AG04450 (cell line): ENCODE measurements at regions not wholly inside any gene's neighbourhood (a gene's known extent, or its start where the extent isn't known, plus 50 kb on each side); places are given as distances from the start of the nearest gene placed in this dataset.

Experiments
- CTCF ChIA-PET: fragments of 300-600, 350-600 bp; formaldehyde crosslinking; extraction: SDS; loops from one replicate; lab custom pipeline; 2022; ENCODE audit warnings: antibody characterized with exemption, inconsistent platforms; lab: Charles Lee
- POLR2A ChIA-PET: fragments of 350-600 bp; formaldehyde crosslinking; extraction: SDS; loops from one replicate; lab custom pipeline; 2021; ENCODE audit warnings: antibody characterized with exemption, inconsistent platforms; lab: Yijun Ruan, JAX
- DNase-seq: peaks from one replicate; pipeline ENCODE4 v3.0.0-alpha.2; 2011; ENCODE audit warnings: low read depth, low spot score
- H3K27ac ChIP-seq: one replicate; pipeline ENCODE4 v1.5.1; 2012; ENCODE audit warnings: low read depth, low read length, control low read depth
- H3K27me3 ChIP-seq: one replicate; pipeline ENCODE4 v1.6.0; 2012; ENCODE audit warnings: low read length; ENCODE audit not compliant: control insufficient read depth, insufficient read depth
- H3K4me3 ChIP-seq: 2 replicates; pipeline ENCODE4 v1.5.1; 2011; ENCODE audit warnings: mild to moderate bottlenecking, low read depth, low read length, control low read depth
- H3K9me3 ChIP-seq: 2 replicates; pipeline ENCODE4 v1.5.1; 2012; ENCODE audit warnings: low read length; ENCODE audit not compliant: control insufficient read depth, insufficient read depth
- CTCF ChIP-seq: IDR thresholded peaks from 2 replicates; pipeline ENCODE4 v1.5.1; 2011; ENCODE audit warnings: low read depth, low read length, control low read depth, inconsistent platforms

GRCh38 chr2:18110222-18110621, 231.8 kb downstream of the KCNS3 start:
- Histone ChIP-seq H3K9me3 (no peaks in the 10 kb centered on the region), H3K27me3 (no peaks in the 10 kb centered on the region), H3K27ac (no peak overlapping the region), H3K4me3 (no peak overlapping the region)
- DNase-seq: no peak
- ChIA-PET CTCF (interaction anchor here (1.2 kb wide), 1 partner anchor 39 kb away, joined by 3 read pairs; no protein-coding TSS in a partner anchor), POLR2A (no interaction called here)
- TF ChIP-seq CTCF: no peak

GRCh38 chr2:18106841-18107240, 228.4 kb downstream of the KCNS3 start:
- DNase-seq: no peak
- H3K9me3 ChIP-seq: no peaks in the 10 kb centered on the region
- no peak for TF ChIP-seq CTCF
- no peak overlapping the region for H3K4me3 ChIP-seq
- ChIA-PET POLR2A (no interaction called here), CTCF (interaction anchor here (1.0 to 1.9 kb wide), 2 partner anchors 11 to 43 kb away, joined by 3 to 4 read pairs; no protein-coding TSS in a partner anchor)
- H3K27ac ChIP-seq: no peak overlapping the region
- no peaks in the 10 kb centered on the region for H3K27me3 ChIP-seq

- ChIA-PET POLR2A (no interaction called here), CTCF (interaction anchor here (1.9 kb wide), 1 partner anchor 44 kb away, joined by 4 read pairs; no protein-coding TSS in a partner anchor)
- H3K4me3 ChIP-seq: no peak overlapping the region
- H3K9me3 ChIP-seq: no peaks in the 10 kb centered on the region
- DNase-seq: no peak
- TF ChIP-seq CTCF: no peak
- H3K27ac ChIP-seq: no peak overlapping the region
- peaks cover under 1% of the 10 kb centered on the region for H3K27me3 ChIP-seq
These were observed 227.5 kb downstream of the KCNS3 start for GRCh38 chr2:18105929-18106328.

GRCh38 chr2:18104595-18105224, 226.2 kb downstream of the KCNS3 start:
- POLR2A ChIA-PET: no interaction called here
- CTCF ChIA-PET: interaction anchor here (1.9 kb wide), 1 partner anchor 46 kb away, joined by 4 read pairs; no protein-coding TSS in a partner anchor
- no peak for TF ChIP-seq CTCF
- Histone ChIP-seq H3K9me3 (no peaks in the 10 kb centered on the region), H3K27ac (no peak overlapping the region), H3K4me3 (no peak overlapping the region), H3K27me3 (peaks cover 2% of the 10 kb centered on the region)
- DNase-seq: no peak

GRCh38 chr2:18096836-18097405, 218.5 kb downstream of the KCNS3 start:
- no peak for DNase-seq
- peaks cover 6% of the 10 kb centered on the region for H3K27me3 ChIP-seq
- H3K27ac ChIP-seq: no peak overlapping the region
- ChIA-PET POLR2A (no interaction called here), CTCF (interaction anchor here (1.5 kb wide), 1 partner anchor 53 kb away, joined by 7 read pairs; no protein-coding TSS in a partner anchor)
- H3K9me3 ChIP-seq: no peaks in the 10 kb centered on the region
- TF ChIP-seq CTCF: no peak
- H3K4me3 ChIP-seq: no peak overlapping the region
